Medulla oblongata (tissue), 1 donor: ENCODE measurements at regions not wholly inside any gene's neighbourhood (a gene's known extent, or its start where the extent isn't known, plus 50 kb on each side); places are given as distances from the start of the nearest gene placed in this dataset.
A peak's percentile ranks its signal among the peaks of the same experiment; 100 is the strongest.
"Not testable (repeated sequence)": the region's sequence is repeated elsewhere in the genome, so short reads cannot be mapped to it uniquely, and the experiment has no call there.

Experiments used
- DNase-seq: peaks from one replicate; pipeline ENCODE4 v3.0.0-alpha.2; 2015; ENCODE audit errors: extremely low spot score

DNA sequence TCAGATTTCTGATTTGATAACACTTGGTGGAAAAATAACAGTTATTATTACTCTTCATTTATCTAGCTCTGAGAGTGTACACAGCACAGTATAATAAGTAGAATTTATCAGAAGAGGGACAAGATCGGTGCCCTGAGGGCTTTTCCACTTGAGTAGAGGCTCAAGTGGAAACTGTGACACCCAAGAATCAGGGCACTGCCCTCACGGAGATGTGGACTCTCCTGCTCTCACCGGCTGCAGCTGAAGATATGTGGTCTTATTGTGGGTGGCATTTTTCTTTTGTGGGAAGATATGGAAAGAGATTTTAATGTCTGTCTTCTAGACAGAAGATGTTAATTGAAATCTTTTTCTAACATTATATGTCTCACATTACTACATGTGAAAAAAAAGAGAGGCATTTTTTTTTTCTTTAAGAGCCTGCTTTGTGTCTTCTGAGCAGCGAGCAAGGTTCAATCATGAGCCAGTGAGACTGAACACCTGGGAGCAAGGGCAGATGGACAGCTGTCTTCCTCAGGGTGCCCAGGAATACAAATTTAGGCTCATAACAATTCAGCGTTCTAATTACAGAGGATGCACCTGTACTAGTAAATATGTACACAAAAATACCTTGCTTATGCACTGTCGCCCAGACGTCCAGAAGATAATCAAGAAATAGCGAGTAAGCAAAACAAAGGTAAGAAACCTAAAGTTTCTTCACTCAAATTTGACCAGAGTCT, 1098.2 kb upstream of the FANCL start:
- DNase-seq = no peak

DNA sequence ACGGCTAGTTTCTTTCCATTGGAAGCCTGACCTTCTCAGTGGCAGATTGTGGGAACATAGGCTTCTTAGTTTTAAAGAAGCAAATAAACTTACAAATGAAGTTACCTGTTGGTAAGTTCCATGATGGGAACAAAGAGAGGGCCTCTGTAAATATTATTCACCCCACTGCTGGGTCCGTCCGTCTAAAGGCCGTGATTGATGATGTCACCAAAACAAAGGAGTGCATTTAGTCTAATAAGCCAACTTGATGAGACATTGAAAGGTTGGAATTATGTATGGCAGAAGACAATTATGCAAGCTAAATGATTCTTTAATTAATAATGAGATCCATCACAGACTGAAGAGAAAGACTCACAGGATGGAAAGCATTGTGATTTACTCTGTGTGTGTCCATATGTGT, 1091.9 kb upstream of the FANCL start:
- DNase-seq = no peak

DNA sequence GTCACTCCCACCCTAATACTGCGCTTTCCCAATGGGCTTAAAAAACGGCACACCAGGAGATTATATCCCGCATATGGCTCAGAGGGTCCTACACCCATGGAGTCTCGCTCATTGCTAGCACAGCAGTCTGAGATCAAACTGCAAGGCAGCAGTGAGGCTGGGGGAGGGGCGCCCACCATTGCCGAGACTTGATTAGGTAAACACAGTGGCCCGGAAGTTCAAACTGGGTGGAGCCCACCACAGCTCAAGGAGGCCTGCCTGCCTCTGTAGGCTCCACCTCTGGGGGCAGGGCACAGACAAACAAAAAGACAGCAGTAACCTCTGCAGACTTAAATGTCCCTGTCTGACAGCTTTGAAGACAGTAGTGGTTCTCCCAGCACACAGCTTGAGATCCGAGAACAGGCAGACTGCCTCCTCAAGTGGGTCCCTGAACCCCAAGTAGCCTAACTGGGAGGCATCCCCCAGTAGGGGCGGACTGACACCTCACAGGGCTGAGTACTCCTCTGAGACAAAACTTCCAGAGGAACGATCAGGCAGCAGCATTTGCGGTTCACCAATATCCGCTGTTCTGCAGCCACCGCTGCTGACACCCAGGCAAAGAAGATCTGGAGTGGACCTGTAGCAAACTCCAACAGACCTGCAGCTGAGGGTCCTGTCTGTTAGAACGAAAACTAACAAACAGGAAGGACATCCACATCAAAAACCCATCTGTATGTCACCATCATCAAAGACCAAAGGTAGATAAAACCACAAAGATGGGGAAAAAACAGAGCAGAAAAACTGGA, 1085.6 kb upstream of the FANCL start:
- not testable (repeated sequence) for DNase-seq

DNA sequence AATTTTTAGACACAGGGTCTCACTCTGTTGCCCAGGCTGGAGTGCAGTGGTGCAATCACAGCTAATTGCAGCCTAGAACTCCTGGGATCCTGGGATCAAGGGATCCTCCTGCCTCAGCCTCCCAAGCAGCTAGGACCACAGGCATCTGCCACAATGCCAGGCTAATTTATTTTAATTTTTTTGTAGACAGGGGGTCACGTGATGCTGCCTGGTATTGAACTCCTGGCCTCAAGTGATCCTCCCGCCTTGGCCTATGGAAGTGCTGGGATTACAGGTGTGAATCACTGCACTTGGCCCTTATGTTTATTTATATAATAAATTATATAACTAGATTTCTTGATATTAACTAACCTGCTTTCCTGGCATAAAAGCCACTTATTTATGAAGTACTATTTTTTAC, 1081.7 kb upstream of the FANCL start:
- DNase-seq = no peak

DNA sequence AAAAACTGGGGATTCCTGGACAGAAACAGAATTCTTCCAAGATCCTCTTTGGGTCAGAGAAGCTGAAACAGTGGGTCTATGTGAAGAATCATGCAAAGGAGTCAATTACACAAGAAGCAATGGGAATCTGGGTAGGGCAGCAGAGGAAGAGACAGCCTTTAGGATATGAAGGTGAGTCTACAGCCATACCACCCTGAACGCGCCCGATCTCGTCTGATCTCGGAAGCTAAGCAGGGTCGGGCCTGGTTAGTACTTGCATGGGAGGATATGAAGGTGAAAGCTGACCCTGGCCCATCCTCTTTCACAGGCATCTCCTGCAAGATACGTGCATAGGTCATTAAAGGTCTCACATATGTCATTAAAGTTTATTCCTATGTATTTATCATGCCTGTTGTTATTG, 1080.9 kb upstream of the FANCL start:
- DNase-seq = no peak

DNA sequence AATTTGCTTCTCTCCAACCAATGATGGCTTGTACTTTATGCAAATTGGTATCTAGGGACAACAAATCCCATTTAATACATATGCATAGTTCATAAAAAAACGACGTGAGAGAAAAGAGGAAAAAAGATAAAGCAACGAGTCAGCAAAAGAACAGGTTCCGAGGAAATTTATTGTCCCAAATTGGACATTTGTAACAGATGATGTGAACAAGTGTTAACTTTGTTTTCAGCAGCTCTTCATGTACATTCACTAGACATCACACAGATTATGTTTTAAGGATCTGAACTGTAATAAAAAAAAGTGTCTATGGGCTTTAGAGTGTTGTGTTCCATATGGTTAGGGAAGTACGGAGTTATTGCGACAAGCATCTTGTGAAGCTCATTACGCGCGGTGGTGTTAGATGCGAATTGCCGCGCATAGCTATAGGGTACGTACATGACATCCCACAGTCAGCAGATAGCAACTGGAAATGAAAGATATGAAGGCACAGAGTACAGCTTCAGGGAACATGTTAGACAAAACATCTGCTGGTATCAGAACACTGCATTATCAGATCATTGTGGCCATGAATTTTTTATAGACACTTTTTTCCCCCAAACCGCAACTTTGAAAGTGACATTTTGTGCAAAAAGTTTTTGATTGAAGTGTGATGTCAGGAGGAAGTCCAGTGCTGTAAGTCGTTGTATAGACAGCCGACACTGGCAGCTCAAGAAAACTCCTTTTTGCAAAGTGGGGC, 1073.1 kb upstream of the FANCL start:
- DNase-seq = no peak

DNA sequence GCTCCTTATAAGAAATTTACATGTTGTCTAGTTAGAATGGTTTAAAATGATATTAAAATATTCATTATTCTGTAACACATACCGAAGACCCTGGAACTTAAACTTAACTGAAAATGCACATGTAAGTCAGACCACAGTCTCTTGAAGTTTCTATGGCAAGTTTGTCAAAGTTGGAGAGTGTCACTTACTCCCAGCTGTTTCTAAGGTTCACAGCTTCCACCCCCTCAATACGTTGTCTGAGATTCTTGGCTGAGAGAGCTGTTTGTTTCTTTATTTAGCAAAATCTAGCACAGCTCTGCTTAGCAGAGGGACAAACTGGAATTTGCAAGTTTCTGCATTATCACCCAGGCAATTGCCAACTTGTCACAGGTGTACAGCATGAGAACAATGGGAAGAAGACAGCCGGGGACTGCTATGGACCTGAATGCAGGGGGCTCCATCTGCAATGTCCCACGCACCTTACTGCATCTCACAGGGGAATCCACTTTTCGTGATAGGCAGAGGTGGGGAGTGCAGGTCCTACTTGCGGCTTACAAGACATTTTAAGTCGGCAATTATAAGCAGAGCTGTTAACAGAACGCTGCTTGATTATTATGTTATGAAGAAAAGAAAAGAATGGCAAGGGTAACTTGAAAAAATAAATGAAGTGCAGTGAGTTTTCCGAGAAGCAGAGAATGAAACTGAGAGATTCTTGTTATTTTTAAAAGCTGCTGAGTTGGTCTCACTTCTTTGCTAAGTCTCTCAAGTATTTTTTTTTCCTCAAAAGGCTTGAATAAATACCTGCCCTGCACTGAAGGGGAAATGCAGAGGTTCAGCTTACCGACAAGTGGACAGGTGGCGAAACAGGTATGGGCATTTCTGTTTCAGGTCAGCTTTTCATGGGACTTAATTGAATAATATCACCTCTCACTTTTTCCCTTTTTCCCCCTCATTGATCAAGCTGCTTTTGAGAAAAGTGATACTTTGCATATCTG, 1072.1 kb upstream of the FANCL start:
- no peak for DNase-seq

DNA sequence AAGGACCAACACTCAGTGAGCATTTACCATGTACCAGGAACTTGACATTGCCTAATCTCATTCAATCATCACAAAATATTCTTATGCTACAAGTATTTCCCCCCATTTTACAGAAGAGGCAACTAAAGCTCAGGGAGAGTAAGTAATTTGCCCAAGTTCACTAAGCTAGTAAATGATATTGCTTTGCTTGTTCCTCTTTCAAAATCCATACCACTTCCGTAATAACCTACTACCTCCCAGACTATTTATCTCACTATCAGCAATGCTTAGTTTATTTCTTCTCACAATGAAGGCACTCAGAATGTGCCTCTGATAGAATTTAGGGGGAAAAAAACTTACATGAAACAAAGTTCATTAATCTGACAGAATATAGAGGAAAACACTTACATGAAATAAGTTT, 1070.9 kb upstream of the FANCL start:
- DNase-seq = no peak

DNA sequence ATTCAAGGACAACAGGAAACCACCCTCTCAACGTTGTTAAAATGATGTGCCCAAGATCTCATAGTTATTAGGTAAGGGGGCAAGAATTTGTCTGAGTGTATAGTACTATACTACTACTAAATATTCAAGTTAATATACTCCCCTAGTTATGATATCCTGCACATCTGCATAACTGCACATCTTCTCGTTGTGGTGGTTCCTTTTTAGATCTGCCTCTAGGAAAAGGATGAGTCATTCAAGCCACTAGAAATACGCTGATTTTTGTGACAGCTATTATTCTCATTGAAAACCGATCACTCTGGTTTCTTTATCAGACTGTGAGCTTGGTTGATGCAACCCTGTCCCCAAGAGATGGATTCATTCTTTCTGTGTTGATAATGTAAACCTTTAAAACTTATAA, 1067.0 kb upstream of the FANCL start:
- DNase-seq = no peak

DNA sequence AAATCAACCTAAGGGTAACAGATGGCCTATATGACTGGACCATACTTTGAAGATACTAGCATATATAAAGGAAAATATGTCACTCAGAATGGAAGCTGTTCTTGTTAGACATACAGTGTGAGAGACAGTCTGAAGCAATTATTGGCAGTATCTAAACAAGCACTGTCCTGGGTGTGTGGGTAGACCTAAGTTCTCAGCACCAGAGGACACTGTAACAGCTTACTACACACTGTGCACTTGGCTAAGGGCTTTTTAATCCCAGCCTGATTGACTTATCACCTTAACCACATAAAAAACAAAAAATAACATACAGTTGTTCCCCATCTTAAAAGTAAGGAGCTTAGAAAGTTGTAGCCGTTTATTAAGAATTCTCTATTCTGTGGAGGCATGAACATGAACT, 1066.1 kb upstream of the FANCL start:
- no peak for DNase-seq

DNA sequence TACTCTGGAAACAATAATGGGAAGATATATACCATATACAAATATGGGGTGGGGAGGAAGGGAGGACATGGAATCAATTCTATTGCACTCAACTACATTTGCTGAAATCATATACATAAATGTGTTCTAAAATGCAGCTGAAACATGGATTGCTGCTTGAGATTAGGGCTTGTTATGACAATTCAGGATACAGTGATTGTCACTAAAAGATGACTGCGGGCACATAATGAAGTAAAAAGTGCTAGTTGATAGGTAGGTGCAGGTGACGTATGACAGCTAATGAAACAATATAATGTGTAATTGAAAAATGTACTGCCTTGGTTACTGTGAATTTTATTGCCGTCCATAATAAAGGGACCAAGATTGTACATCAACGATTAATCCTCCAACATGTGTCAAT, 1062.1 kb upstream of the FANCL start:
- DNase-seq = no peak

DNA sequence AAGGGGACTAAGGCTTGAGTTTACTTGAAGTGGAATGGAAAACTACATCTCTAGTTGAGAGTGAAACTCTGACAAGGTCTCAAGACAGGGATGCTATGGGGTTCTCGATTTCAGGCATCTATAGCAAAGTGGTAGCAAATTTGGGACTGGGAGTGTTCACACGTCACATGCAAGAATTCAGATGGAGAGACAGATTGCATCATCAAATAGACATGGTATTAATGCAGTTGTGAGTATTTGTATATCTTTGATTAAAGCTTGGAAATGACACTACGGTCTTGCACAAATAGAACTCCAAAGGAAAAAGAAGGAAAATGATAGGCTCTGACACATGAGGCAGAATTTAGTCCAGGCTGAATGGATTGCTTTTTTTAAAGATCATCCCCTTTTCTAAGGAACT, 1061.6 kb upstream of the FANCL start:
- DNase-seq = no peak

DNA sequence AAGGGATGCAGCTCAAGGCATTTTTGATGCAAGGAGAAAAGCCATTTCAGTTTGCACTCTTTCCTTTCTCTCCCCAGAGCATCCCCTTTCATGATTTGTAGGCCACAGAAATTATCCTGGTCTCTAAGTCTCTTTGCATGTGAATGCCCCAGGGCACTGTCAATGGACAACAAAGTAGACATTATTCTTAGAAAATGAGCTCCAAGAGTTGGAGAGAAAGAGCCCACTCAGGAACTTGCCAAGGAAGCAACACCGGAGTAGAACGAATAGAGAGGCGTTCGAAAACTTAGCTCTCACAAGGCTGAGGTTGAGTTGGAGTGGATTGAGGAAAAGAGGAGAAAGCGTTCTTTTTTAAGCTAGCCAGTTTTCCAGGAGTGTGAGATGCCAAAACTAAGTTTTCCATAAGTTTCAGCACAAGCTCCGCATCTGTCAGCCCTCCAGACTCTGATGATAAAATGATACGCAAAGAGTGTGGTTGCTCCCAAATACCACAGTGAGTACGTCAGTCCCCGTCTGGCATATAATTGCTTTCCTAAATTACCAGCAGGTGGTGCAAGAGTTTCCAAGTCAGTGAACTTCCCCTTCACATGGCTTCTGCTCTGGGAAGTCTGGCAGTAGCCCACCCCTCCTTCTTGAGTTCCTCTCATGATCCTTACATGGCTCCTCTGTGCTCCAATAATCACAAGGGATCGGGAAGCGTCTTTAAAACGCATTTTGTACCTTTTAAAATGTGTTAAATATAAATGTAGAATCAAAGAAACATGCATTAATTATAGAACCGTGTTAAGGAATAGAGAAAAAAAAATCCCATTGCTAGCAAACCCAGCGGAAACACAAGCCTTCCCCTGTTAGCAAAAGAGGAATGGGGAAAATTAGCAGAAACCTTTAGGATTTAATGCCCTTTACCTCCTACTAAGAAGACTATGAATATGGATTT, 1060.6 kb upstream of the FANCL start:
- DNase-seq = peak; percentile 84

DNA sequence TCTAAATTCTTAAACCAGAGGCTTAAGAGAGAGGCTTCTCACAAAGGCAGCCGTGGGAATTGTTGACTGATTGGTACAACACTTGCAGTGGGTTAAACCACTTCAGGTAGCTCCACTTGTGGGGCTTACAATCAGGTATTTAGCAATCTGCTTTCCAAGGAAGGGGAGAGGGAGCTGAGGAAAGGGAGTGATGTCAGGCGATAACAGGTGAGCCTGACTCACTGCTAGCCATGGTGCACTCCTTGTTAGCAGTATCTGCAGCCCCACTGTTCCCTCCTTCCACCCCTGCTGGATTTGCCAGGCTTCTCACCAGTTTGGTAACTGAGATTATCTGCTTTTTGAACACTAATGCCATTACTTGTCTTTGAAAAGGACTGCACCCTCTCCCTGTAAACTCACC, 1056.7 kb upstream of the FANCL start:
- no peak for DNase-seq

DNA sequence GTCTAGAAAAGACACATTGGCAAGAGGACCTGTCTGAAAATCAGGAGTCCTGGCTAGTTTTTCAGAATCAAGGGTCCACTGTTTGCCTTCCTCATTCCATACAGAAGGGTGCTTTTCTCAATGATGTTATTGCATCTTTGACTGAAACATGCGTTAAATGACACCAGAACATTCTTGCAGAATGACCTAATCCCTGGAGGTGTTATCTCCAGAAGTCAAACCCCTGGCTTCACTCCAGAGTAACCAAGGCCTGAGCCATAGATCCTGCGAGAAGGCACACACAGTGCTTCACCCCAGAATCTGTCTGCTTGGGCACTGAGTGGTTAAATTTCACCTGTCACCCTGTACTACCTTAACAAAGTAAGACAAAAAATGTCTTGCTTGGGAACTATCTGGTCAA, 1055.2 kb upstream of the FANCL start:
- DNase-seq = no peak

DNA sequence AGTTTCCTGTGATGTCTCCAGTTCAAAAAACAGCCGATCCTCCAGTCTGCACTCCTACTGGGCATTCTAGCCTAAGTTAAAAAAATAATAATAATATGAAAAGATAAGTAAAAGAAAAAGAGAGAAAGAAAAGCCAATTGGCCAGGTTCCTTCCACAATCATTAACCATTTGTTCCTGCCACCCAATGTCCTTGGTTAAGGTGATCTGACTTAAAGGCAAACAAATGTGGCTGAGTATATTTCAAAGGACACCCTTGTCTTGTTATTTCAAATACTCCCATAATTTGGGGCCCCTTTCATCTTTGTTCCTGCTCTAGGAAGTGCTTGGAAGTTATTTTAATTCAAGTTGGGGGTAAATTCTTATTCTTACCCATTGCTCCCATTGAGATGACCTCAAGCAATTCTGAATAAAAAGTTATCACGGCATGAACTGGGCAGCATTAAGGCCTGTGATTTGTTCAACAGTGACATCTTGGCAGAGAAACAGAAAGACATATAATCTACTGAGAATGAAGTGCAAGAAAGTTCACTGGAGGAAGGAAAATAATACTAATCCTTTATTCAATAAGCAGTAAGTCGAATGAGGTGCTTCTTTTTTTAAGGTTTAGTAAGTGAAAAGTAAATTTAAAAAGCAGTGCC, 1054.5 kb upstream of the FANCL start:
- DNase-seq = no peak

DNA sequence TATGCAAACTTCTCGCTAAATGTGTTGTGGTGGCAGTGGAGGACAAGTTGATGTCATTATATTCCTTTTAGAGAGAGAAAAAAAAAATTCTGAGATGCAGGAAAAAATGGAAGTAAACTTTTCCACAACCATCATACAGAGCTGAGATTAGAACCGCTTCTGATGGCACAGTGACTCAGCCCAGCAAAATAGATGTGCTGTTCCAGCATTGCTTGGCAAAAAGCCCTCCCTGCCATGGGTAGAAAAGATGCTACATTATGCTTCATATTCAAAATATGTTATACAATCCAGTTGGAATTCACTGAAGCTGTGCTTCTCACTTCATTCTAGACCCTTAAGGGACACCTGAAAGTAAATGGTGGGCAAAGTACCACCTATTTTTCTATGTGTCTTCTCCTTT, 1047.6 kb upstream of the FANCL start:
- DNase-seq = no peak

DNA sequence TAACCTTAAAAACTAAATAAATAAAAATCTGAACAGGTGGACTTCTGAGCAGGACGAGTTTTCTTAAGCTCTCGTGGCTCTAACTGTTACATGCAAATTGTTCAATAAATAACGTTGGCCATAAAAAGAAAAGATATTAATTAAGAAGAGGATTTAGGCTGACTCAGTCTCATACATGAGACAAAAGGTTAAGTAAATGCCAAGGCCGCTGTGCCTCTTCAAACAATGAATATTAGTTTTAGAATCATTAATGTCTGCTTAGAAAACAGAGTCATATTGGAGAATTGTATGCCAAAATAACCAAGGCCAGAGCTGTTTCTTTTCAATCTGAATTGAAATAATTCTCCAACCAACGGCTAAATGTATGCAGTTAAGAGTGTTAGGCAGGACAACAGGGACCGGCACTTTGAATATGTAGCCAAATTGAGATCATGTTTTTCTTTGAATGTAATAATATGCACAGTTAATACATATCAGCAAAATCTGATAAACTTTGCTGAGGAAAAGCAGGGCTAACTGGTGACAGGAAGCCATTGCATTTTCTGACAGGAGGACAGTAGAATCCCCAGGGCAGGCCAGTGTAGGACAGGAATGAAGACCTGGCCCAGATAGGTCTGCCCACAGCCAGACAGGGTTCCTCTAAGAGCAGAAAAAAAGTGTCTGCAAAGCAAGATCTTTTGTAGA, 1041.4 kb upstream of the FANCL start:
- DNase-seq = no peak

DNA sequence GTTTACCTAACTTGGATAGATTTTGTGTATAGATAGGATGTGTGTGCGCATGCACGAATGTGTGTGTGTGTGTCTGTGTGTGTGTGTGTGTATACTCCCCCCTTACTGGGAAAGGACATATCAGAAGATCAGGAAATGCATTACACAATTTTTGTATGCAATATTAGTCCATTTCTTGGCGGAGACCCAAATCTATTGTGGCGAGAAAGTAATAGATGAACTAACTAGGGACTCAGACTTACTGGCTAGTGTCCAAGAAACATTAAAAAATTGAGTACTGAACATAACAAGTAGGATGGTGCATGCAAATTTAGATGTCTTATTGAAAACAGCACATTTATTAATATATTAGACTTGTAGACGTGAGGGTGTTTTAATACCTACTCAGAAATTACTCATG, 1036.5 kb upstream of the FANCL start:
- DNase-seq = no peak
